HEK293 (cell line): ENCODE measurements at regions not wholly inside any gene's neighbourhood (a gene's known extent, or its start where the extent isn't known, plus 50 kb on each side); places are given as distances from the start of the nearest gene placed in this dataset.

Experiments
- CTCF ChIA-PET: fragments of 350-600 bp; formaldehyde crosslinking; extraction: SDS; loops from one replicate; lab custom pipeline; 2021; ENCODE audit warnings: antibody characterized with exemption; lab: Yijun Ruan, JAX
- POLR2A ChIA-PET: fragments of 300-600 bp; formaldehyde crosslinking; extraction: SDS; loops from one replicate; lab custom pipeline; 2020; ENCODE audit warnings: antibody characterized with exemption, inconsistent platforms; lab: Yijun Ruan, JAX
- H3K27ac ChIP-seq: fragments of 200-500 bp; sonication (Bioruptor generic); 2 replicates; pipeline ENCODE4 v1.5.1; 2014; ENCODE audit warnings: low read depth, low read length, control low read depth, inconsistent platforms; ENCODE audit errors: extremely low read depth
- H3K36me3 ChIP-seq, 2 experiments: fragments of 200-500 bp in 1 of 2; sonication (Bioruptor generic) in 1 of 2; 1 replicate in 1 of 2; 2 replicates in 1 of 2; pipeline ENCODE4 v1.5.1; 2014 to 2017; ENCODE audit warnings: inconsistent platforms in 2 of 2, low read length in 2 of 2; ENCODE audit not compliant: control insufficient read depth in 2 of 2, insufficient read depth in 1 of 2
- H3K4me1 ChIP-seq: fragments of 200-500 bp; sonication (Bioruptor generic); 2 replicates; pipeline ENCODE4 v1.5.1; 2014; ENCODE audit warnings: mild to moderate bottlenecking, low read length, inconsistent platforms; ENCODE audit not compliant: control insufficient read depth, insufficient read depth
- H3K4me3 ChIP-seq: 2 replicates; pipeline ENCODE4 v1.5.1; 2011; ENCODE audit warnings: low read depth, mild to moderate bottlenecking, control low read depth, low read length, moderate library complexity
- H3K9me3 ChIP-seq: fragments of 200-500 bp; sonication (Bioruptor generic); 2 replicates; pipeline ENCODE4 v1.5.1; 2014; ENCODE audit warnings: low read depth, low read length, inconsistent platforms; ENCODE audit not compliant: control insufficient read depth, insufficient read depth
- GFI1B ChIP-seq: fragments of 450-650 bp; formaldehyde crosslinking; IDR thresholded peaks from 2 replicates; pipeline ENCODE4 v1.5.1; 2016; ENCODE audit warnings: missing biosample characterization, missing genetic modification characterization
- INSM2 ChIP-seq: fragments of 450-650 bp; formaldehyde crosslinking; IDR thresholded peaks from 2 replicates; pipeline ENCODE4 v1.5.1; 2016; ENCODE audit warnings: missing biosample characterization, missing genetic modification characterization
- KLF17 ChIP-seq: fragments of 450-650 bp; formaldehyde crosslinking; IDR thresholded peaks from 2 replicates; pipeline ENCODE4 v1.5.1; 2016; ENCODE audit warnings: missing biosample characterization, missing genetic modification characterization
- MEIS1 ChIP-seq: sonication (generic); formaldehyde crosslinking; IDR thresholded peaks from 2 replicates; pipeline ENCODE4 v1.8.1; 2022; ENCODE audit warnings: missing genetic modification reagents, mild to moderate bottlenecking, borderline replicate concordance
- PRDM1 ChIP-seq: fragments of 450-650 bp; formaldehyde crosslinking; IDR thresholded peaks from 2 replicates; pipeline ENCODE4; 2016; ENCODE audit warnings: missing biosample characterization, missing genetic modification characterization
- RBAK ChIP-seq: fragments of 450-650 bp; formaldehyde crosslinking; IDR thresholded peaks from 2 replicates; pipeline ENCODE4 v1.5.1; 2016; ENCODE audit warnings: missing biosample characterization, missing genetic modification characterization
- SCRT2 ChIP-seq: fragments of 450-650 bp; formaldehyde crosslinking; IDR thresholded peaks from 2 replicates; pipeline ENCODE4 v1.5.1; 2016; ENCODE audit warnings: missing biosample characterization, missing genetic modification characterization
- SP3 ChIP-seq: fragments of 450-650 bp; formaldehyde crosslinking; IDR thresholded peaks from 2 replicates; pipeline ENCODE4 v1.5.1; 2016; ENCODE audit warnings: missing biosample characterization, missing genetic modification characterization
- WT1 ChIP-seq: fragments of 450-650 bp; formaldehyde crosslinking; IDR thresholded peaks from 2 replicates; pipeline ENCODE4 v1.5.1; 2016; ENCODE audit warnings: missing biosample characterization, missing genetic modification characterization
- ZBTB49 ChIP-seq: fragments of 450-650 bp; formaldehyde crosslinking; IDR thresholded peaks from 2 replicates; pipeline ENCODE4 v1.5.1; 2016; ENCODE audit warnings: missing biosample characterization, missing genetic modification characterization, low read depth
- ZBTB6 ChIP-seq: fragments of 450-650 bp; formaldehyde crosslinking; IDR thresholded peaks from 2 replicates; pipeline ENCODE4 v1.5.1; 2017; ENCODE audit warnings: missing biosample characterization, missing genetic modification characterization
- ZBTB8A ChIP-seq: fragments of 450-650 bp; formaldehyde crosslinking; IDR thresholded peaks from 2 replicates; pipeline ENCODE4 v1.5.1; 2016; ENCODE audit warnings: missing biosample characterization, missing genetic modification characterization
- ZFP69B ChIP-seq: fragments of 450-650 bp; formaldehyde crosslinking; IDR thresholded peaks from 2 replicates; pipeline ENCODE4 v1.5.1; 2016; ENCODE audit warnings: missing biosample characterization, missing genetic modification characterization
- ZNF202 ChIP-seq: fragments of 450-650 bp; formaldehyde crosslinking; IDR thresholded peaks from 2 replicates; pipeline ENCODE4 v1.5.1; 2016; ENCODE audit warnings: missing biosample characterization, missing genetic modification characterization, borderline replicate concordance
- ZNF521 ChIP-seq: fragments of 450-650 bp; formaldehyde crosslinking; IDR thresholded peaks from 2 replicates; pipeline ENCODE4 v1.5.1; 2017; ENCODE audit warnings: missing biosample characterization, mild to moderate bottlenecking, missing genetic modification characterization
- ZNF660 ChIP-seq: fragments of 450-650 bp; IDR thresholded peaks from 2 replicates; pipeline ENCODE4 v1.5.1; 2018; ENCODE audit warnings: missing biosample characterization, mild to moderate bottlenecking, missing genetic modification characterization
- ZSCAN18 ChIP-seq: fragments of 450-650 bp; formaldehyde crosslinking; IDR thresholded peaks from 2 replicates; pipeline ENCODE4 v1.5.1; 2016; ENCODE audit warnings: missing biosample characterization, missing genetic modification characterization
- ZXDB ChIP-seq: fragments of 450-650 bp; formaldehyde crosslinking; IDR thresholded peaks from 2 replicates; pipeline ENCODE4 v1.5.1; 2016; ENCODE audit warnings: missing biosample characterization, missing genetic modification characterization

- POLR2A ChIA-PET = no interaction called here
Measured at GRCh38 chr10:36177071-36177470, 535.0 kb upstream of the FZD8 start.

More at GRCh38 chr10:36177071-36177470, 535.0 kb upstream of the FZD8 start:
- no peaks in the 10 kb centered on the region for H3K36me3 ChIP-seq
- CTCF ChIA-PET = interaction anchor here (1.3 kb wide), 1 partner anchor 604 kb away, joined by 3 read pairs; no protein-coding TSS in a partner anchor
- H3K4me3 ChIP-seq = no peak overlapping the region
- H3K9me3 ChIP-seq = no peaks in the 10 kb centered on the region
- no peak overlapping the region for H3K27ac ChIP-seq
- H3K4me1 ChIP-seq = no peaks in the 10 kb centered on the region
- TF ChIP-seq MEIS1 (CRISPR knock-in tag) (no peak), ZNF202 (no peak), KLF17 (tag by site-specific recombination) (no peak), WT1 (tag by site-specific recombination) (no peak), SP3 (tag by site-specific recombination) (no peak), ZBTB49 (tag by site-specific recombination) (no peak), SCRT2 (tag by site-specific recombination) (no peak), GFI1B (tag by site-specific recombination) (no peak), ZBTB6 (tag by site-specific recombination) (no peak), INSM2 (tag by site-specific recombination) (no peak), ZNF660 (tag by site-specific recombination) (no peak), ZBTB8A (tag by site-specific recombination) (no peak), ZFP69B (tag by site-specific recombination) (no peak), RBAK (tag by site-specific recombination) (no peak), ZNF521 (tag by site-specific recombination) (no peak), PRDM1 (tag by site-specific recombination) (no peak), ZXDB (no peak), ZSCAN18 (no peak)
